ENCODE measurements at regions not wholly inside any gene's neighbourhood (a gene's known extent, or its start where the extent isn't known, plus 50 kb on each side); places are given as distances from the start of the nearest gene placed in this dataset.

GRCh38 chr7:20076835-20077234 lies 140.3 kb downstream of the MACC1 start:
- Histone ChIP-seq H3K9me3 (ENCODE audit: control extremely low read depth in 1 of 3, control insufficient read depth in 2 of 3, insufficient read depth in 1 of 3, low read length in 2 of 3) (no peaks in the 10 kb centered on the region), H3K27me3 (replicated peaks in 1 of 4; ENCODE audit: control extremely low read depth in 1 of 4, control insufficient read depth in 3 of 4, insufficient read depth in 4 of 4, low read length in 3 of 4) (no peaks in the 10 kb centered on the region), H4K20me1 (ENCODE audit: control insufficient read depth, insufficient read depth, low read length, poor library complexity, severe bottlenecking) (no peaks in the 10 kb centered on the region), H3K27ac (ENCODE audit: low read length in 2 of 2) (no peak overlapping the region), H2AFZ (ENCODE audit: insufficient read depth, low read depth, low read length, poor library complexity, severe bottlenecking) (no peak overlapping the region), H3K79me2 (ENCODE audit: control insufficient read depth, insufficient read depth, low read length) (no peaks in the 10 kb centered on the region), H3K4me3 (ENCODE audit: control extremely low read depth in 1 of 5, extremely low read depth in 1 of 5, insufficient read depth in 1 of 5, low read depth in 2 of 5, low read length in 4 of 5) (no peak overlapping the region), H3K36me3 (replicated peaks in 1 of 2; ENCODE audit: control extremely low read depth in 1 of 2, control insufficient read depth in 1 of 2, extremely low read depth in 1 of 2, insufficient read depth in 2 of 2, low read length in 1 of 2) (no peaks in the 10 kb centered on the region), H3K4me2 (replicated peaks; ENCODE audit: low read depth, low read length, poor library complexity, severe bottlenecking) (no peak overlapping the region), H3K9ac (ENCODE audit: low read length) (no peak overlapping the region), H3K4me1 (ENCODE audit: control insufficient read depth in 2 of 2, insufficient read depth in 2 of 2, low read length in 2 of 2) (no peaks in the 10 kb centered on the region)
- Mint-ChIP-seq H3K27me3 (no peaks in the 10 kb centered on the region), H3K4me3 (no peak overlapping the region), H3K4me1 (no peaks in the 10 kb centered on the region), H3K9me3 (ENCODE audit: insufficient read depth) (peaks cover 1% of the 10 kb centered on the region), H3K27ac (no peak overlapping the region)
- CTCF ChIA-PET: no interaction called here
- ATAC-seq (ENCODE audit: low read depth): no peak
- TF ChIP-seq EZH2 (IDR thresholded peaks at IDR 0.05; ENCODE audit: borderline replicate concordance, insufficient read depth, low read depth, low read length, poor library complexity, severe bottlenecking): no peak
- no peak for TF ChIP-seq CTCF (IDR thresholded peaks at IDR 0.05)
- POLR2A ChIA-PET: no interaction called here
- DNase-seq: no peak
- WGBS (ENCODE audit: insufficient coverage): no CpG with 5 or more reads among the region's 2 CpGs
- intact Hi-C loops (cut with micrococcal nuclease): no loop called here

DNA sequence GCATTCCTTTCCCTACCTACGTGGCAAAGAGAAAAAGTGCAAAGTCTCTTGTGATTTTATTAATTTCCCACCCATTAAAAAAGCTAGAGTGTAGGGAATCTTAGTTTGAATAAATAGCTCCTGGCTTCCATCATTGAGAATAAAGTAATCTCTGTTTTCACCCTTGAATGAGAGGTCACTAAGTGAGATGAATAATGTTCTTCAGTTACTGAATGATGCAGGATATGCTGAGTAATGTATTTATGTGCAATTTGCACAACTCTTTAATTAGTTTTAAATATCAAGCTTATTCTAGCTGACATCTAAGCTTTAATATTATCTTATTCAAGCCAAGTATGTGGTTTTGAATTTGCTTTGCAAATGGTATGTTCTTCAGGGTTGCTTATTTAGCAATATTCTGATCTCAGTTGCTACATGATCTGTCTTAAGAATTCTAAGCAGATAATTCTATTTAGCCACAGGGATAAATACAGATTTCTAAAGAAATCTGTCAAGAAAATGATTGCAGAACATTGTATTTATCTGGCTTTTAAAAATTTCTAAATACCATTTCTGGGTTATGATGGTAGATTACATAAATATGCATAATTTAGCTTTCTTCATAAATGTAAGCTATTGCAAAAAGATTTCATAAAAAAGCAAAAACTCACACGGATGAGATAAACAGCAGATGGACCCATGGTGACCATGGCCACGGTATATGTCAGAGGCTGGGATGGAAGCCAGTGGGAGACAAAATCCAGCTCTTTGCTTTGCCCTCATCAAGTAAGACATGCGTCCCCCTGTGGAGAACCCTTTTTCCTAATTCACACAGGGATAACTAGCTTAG lies 141.0 kb downstream of the MACC1 start:
- Mint-ChIP-seq H3K4me1 (no peaks in the 10 kb centered on the region), H3K27me3 (no peaks in the 10 kb centered on the region), H3K27ac (no peak overlapping the region), H3K4me3 (no peak overlapping the region), H3K9me3 (ENCODE audit: insufficient read depth) (peaks cover 4% of the 10 kb centered on the region)
- no peaks in the 10 kb centered on the region for H3K27me3 ChIP-seq (replicated peaks in 1 of 4; ENCODE audit: control extremely low read depth in 1 of 4, control insufficient read depth in 3 of 4, insufficient read depth in 4 of 4, low read length in 3 of 4)
- 100% methylated on average over 3 of the region's 4 CpGs for WGBS (ENCODE audit: insufficient coverage)
- ChIA-PET POLR2A (no interaction called here), CTCF (no interaction called here)
- H3K4me3 ChIP-seq (ENCODE audit: control extremely low read depth in 1 of 5, extremely low read depth in 1 of 5, insufficient read depth in 1 of 5, low read depth in 2 of 5, low read length in 4 of 5): no peak overlapping the region
- H3K79me2 ChIP-seq (ENCODE audit: control insufficient read depth, insufficient read depth, low read length): no peaks in the 10 kb centered on the region
- H3K4me1 ChIP-seq (ENCODE audit: control insufficient read depth in 2 of 2, insufficient read depth in 2 of 2, low read length in 2 of 2): no peaks in the 10 kb centered on the region
- H3K9me3 ChIP-seq (ENCODE audit: control extremely low read depth in 1 of 3, control insufficient read depth in 2 of 3, insufficient read depth in 1 of 3, low read length in 2 of 3): no peaks in the 10 kb centered on the region
- TF ChIP-seq EZH2 (IDR thresholded peaks at IDR 0.05; ENCODE audit: borderline replicate concordance, insufficient read depth, low read depth, low read length, poor library complexity, severe bottlenecking) (no peak), CTCF (IDR thresholded peaks at IDR 0.05) (no peak)
- no peaks in the 10 kb centered on the region for H4K20me1 ChIP-seq (ENCODE audit: control insufficient read depth, insufficient read depth, low read length, poor library complexity, severe bottlenecking)
- ATAC-seq (ENCODE audit: low read depth): no peak
- no peak overlapping the region for H3K27ac ChIP-seq (ENCODE audit: low read length in 2 of 2)
- H3K4me2 ChIP-seq (replicated peaks; ENCODE audit: low read depth, low read length, poor library complexity, severe bottlenecking): no peak overlapping the region
- intact Hi-C loops (cut with micrococcal nuclease): no loop called here
- no peak for DNase-seq
- H3K9ac ChIP-seq (ENCODE audit: low read length): no peak overlapping the region
- H2AFZ ChIP-seq (ENCODE audit: insufficient read depth, low read depth, low read length, poor library complexity, severe bottlenecking): no peak overlapping the region
- H3K36me3 ChIP-seq (replicated peaks in 1 of 2; ENCODE audit: control extremely low read depth in 1 of 2, control insufficient read depth in 1 of 2, extremely low read depth in 1 of 2, insufficient read depth in 2 of 2, low read length in 1 of 2): no peaks in the 10 kb centered on the region
